HG02763 (cell line): ENCODE measurements at regions not wholly inside any gene's neighbourhood (a gene's known extent, or its start where the extent isn't known, plus 50 kb on each side); places are given as distances from the start of the nearest gene placed in this dataset.

ENCODE experiments used
- ATAC-seq: cut with Tn5 transposase; IDR thresholded peaks from one replicate; pipeline ENCODE4 v1.9.1; 2021; ENCODE audit warnings: mild to moderate bottlenecking, moderate library complexity; ENCODE audit not compliant: unreplicated experiment

GRCh38 chr3:124091716-124092115 is 99.8 kb upstream of the ROPN1 start:
- ATAC-seq: no peak

- no peak for ATAC-seq
Measured at GRCh38 chr3:124092811-124093210, 100.9 kb upstream of the ROPN1 start.

GRCh38 chr3:124094496-124094895 is 102.6 kb upstream of the ROPN1 start:
- no peak for ATAC-seq

GRCh38 chr3:124097362-124098131 is 105.6 kb upstream of the ROPN1 start:
- no peak for ATAC-seq

GRCh38 chr3:124101643-124102042 is 109.7 kb upstream of the ROPN1 start:
- no peak for ATAC-seq

GRCh38 chr3:124107104-124107890 is 115.4 kb upstream of the ROPN1 start:
- ATAC-seq: no peak

- ATAC-seq: no peak
Measured at GRCh38 chr3:124108446-124108845, 116.5 kb upstream of the ROPN1 start.

GRCh38 chr3:124113485-124113884 is 121.6 kb upstream of the ROPN1 start:
- no peak for ATAC-seq

- ATAC-seq: no peak
Measured at GRCh38 chr3:124115279-124115678, 123.4 kb upstream of the ROPN1 start.

- no peak for ATAC-seq
Measured at GRCh38 chr3:124115956-124116355, 124.0 kb upstream of the ROPN1 start.

- ATAC-seq: no peak
Measured at GRCh38 chr3:124116906-124117305, 125.0 kb upstream of the ROPN1 start.

GRCh38 chr3:124117486-124117885 is 125.6 kb upstream of the ROPN1 start:
- ATAC-seq: no peak

GRCh38 chr3:124118397-124118796 is 126.5 kb upstream of the ROPN1 start:
- no peak for ATAC-seq

GRCh38 chr3:124119056-124119716 is 127.3 kb upstream of the ROPN1 start:
- ATAC-seq: no peak

- no peak for ATAC-seq
Measured at GRCh38 chr3:124121379-124122312, 129.7 kb upstream of the ROPN1 start.

GRCh38 chr3:124125315-124125714 is 133.4 kb upstream of the ROPN1 start:
- no peak for ATAC-seq

GRCh38 chr3:124126436-124127023 is 134.6 kb upstream of the ROPN1 start:
- ATAC-seq: no peak

GRCh38 chr3:124131158-124131557 is 139.2 kb upstream of the ROPN1 start:
- no peak for ATAC-seq

GRCh38 chr3:124131580-124131979 is 139.7 kb upstream of the ROPN1 start:
- no peak for ATAC-seq

GRCh38 chr3:124132813-124133212 is 140.9 kb upstream of the ROPN1 start:
- no peak for ATAC-seq
